HG03354 (cell line): ENCODE measurements at regions not wholly inside any gene's neighbourhood (a gene's known extent, or its start where the extent isn't known, plus 50 kb on each side); places are given as distances from the start of the nearest gene placed in this dataset.

Source experiments
- ATAC-seq: cut with Tn5 transposase; IDR thresholded peaks from one replicate; pipeline ENCODE4 v1.9.1; 2021; ENCODE audit warnings: mild to moderate bottlenecking; ENCODE audit not compliant: unreplicated experiment, poor library complexity, severe bottlenecking

GRCh38 chr2:176734868-176735267, 465.6 kb downstream of the MTX2 start:
- no peak for ATAC-seq

- no peak for ATAC-seq
Observed at GRCh38 chr2:176742271-176742670, 470.3 kb upstream of the HNRNPA3 start.

GRCh38 chr2:176743671-176744070, 468.9 kb upstream of the HNRNPA3 start:
- no peak for ATAC-seq

DNA sequence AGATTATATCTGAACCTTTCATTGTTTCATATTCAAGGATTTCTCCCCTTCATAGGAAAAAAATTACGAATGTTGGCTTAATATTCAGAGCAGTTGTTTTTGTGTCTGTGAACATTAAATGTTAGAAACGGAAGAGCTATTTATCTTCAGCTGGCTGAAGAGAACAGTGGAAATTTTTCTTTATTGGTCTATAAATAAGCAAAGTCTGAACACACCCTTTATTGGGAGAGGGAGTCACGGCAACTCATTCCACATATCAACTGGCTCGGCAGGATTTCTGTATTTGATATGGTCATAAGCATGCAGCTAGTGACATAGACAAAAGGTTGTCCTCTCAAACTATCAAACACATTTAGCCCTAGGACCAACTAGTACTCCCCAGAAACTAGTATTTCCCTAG, 468.4 kb upstream of the HNRNPA3 start:
- no peak for ATAC-seq

GRCh38 chr2:176745543-176746200, 466.9 kb upstream of the HNRNPA3 start:
- ATAC-seq = peak; percentile 81

DNA sequence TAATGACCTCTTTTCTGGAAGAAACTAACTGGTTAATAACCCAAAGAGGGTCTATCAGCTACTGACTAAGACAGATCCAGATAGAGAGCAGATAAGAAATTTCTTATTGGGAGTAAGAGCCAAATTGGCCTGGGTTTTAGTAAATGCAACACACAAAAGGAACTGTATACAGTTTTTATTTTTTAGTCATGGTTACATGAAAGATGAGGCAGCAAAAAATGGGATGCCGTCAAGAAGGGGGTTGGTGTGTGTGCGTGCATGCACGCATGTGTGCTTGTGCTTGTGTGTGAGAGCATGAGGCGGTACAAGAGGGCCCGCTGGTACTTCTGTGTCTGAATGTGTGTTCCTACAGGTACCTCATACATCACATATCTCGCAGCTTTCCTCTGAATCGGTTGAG, 466.2 kb upstream of the HNRNPA3 start:
- no peak for ATAC-seq

GRCh38 chr2:176747506-176747905, 465.1 kb upstream of the HNRNPA3 start:
- ATAC-seq = no peak

- no peak for ATAC-seq
Observed at GRCh38 chr2:176747928-176748327, 464.7 kb upstream of the HNRNPA3 start.

- no peak for ATAC-seq
Observed at GRCh38 chr2:176748662-176749061, 463.9 kb upstream of the HNRNPA3 start.

DNA sequence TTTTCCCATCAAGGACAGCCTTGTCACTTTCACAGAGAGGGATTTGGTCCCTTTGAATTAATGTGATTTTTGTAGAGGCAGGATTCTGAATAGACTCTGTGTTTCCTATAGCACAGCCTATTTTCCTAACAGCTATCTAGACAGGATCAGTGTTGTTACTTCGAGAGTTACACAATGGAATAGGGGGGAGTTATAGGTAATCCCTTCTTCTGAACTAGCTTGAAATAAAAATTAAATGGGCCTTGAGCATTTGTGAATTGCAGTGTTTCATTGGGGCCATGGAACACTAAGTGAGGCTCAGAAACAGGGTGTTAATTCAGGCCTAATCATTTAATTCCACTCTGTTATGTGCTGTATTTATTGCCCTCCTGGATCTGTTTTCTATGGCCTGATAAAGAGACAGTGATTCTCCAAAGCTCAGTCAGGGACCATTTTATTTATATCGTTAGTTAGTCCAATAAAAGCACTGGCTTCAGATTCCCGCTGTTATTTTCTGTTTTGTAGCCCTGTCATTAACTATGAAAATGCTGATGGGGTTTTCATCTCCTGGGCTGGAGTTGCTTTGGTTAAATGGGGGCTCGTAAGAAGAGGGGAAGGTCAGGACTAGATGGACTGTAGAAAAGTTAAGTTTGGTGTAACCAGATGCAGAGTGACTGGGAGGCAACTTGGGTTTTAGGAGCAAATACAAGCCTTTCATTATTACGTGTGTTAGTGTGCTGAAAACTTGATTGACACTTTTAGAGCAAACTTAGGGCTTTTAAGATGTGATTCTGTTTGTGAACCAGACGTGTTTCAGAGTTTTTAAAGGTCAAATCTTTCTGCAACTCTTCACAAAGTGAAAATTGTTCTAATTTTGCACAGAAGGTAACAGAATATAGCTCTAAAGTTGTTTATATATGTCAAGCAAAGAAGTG, 461.0 kb upstream of the HNRNPA3 start:
- no peak for ATAC-seq

- no peak for ATAC-seq
Observed at GRCh38 chr2:176752295-176752694, 460.3 kb upstream of the HNRNPA3 start.

- ATAC-seq = no peak
Observed at GRCh38 chr2:176753205-176753604, 459.4 kb upstream of the HNRNPA3 start.

GRCh38 chr2:176753752-176754474, 458.7 kb upstream of the HNRNPA3 start:
- ATAC-seq = no peak

GRCh38 chr2:176755537-176756135, 457.0 kb upstream of the HNRNPA3 start:
- no peak for ATAC-seq

DNA sequence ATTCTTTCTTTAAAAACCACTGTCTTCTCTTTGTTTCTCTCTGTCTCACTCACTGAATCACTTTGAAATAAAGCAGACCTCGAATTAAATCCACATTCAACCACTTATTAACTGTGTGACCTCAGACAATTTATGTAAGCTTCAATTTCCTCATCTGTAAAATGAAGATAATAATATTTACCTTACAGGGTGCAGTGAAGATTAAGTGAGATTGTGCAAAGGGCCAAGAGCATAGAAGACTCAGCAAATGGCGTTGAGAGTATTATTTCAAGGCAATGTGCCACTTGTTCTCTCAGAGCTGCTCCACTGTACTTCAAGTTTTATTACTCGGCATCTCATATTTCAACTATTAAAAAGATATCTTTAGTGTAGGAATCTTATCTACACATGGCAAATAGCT, 454.2 kb upstream of the HNRNPA3 start:
- ATAC-seq = no peak

- ATAC-seq = no peak
Observed at GRCh38 chr2:176760439-176760838, 452.2 kb upstream of the HNRNPA3 start.

DNA sequence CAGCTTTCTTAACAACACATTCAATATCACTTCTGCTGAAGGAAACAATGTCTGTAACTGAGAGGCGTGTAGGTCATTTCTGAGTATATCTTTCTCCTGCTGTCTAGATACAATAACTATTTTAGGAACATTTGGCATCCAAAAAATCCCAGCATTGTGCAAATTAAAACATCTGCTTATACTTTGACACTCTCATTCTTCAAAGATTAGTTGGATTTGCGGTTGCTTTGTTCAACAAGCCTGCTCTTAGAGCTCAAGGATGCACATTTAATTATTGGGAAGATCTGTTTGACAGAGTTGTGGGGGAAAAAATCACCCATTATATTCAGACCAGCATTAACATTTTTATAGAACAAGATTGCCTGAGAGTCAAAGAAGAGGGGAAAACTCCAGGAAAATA, 449.5 kb upstream of the HNRNPA3 start:
- ATAC-seq = no peak

DNA sequence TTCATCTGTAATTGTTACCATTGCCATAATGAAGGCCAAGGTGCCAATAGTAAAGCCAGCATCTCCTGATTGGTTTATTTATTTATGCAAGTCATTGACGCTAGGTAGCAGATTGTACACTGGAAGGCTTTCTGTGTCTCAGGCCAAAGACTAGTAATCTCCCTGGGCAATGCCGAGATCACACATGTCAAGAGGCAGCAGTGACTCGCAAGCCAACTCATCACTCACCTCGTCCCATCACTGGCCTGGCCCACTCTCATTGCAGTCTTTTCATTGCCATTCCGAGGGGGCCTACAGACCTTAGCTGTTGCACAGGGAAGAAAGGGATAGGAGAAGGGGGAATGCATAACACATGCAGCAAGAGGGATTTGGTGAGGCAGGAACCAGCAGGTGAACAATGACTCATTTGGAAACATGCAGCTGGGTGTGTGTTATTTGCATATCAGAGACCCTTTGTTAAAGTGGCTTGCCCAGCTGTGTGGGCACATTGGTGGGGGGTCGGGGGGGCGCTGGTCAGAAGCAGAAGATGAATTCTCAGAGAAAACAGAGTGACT, 448.7 kb upstream of the HNRNPA3 start:
- peak; percentile 82 for ATAC-seq

DNA sequence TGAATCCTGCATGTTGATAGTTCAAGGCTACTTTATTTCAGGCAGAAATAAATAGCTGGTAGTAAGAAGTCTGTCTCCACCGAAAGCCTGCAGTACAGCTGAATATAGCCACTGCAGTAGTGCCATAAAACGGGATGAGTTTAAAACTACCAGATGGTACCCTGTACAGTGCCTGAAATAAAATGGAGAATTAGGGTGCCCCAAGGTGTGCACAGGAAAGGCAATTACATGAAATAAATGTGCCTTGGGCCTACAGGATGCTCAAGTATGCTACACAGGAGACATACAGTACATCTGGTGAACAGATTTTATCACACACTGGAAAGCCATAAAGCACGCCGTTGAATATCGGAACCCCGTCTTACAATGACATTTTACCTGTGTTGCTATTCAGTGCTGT, 447.7 kb upstream of the HNRNPA3 start:
- ATAC-seq = no peak

DNA sequence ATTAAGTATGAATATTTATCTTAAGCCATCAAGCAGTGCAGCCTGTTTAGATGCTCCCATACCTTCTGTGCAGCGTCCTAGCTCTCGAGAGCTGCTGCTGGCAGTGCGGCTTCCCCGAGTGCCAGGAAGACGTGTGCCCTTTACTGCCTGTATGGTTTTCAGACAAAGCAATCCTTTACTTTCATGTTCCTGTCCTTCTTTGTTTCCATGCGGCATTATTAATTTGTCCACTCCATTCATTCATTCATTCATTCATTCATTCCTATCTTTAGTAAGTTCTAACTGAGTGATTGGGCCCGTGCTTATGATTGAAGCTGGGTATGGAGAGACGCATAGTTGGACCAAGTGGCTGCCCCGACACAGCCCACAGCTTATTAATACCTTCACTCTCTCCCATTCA, 446.6 kb upstream of the HNRNPA3 start:
- ATAC-seq = no peak
